SK-N-MC (cell line): ENCODE measurements at regions not wholly inside any gene's neighbourhood (a gene's known extent, or its start where the extent isn't known, plus 50 kb on each side); places are given as distances from the start of the nearest gene placed in this dataset.

Experiments
- DNase-seq: peaks from one replicate; pipeline ENCODE4 v3.0.0-alpha.2; 2011; ENCODE audit warnings: low read depth, low spot score
- H3K27ac ChIP-seq: fragments of 200-600 bp; sonication (generic); 2 replicates; pipeline ENCODE4 v1.5.1; 2016; ENCODE audit warnings: mixed run types
- H3K36me3 ChIP-seq: fragments of 200-600 bp; sonication (generic); 2 replicates; pipeline ENCODE4 v1.6.1; 2017; ENCODE audit warnings: antibody characterized with exemption, low read length, mixed read lengths; ENCODE audit not compliant: insufficient read depth
- H3K4me3 ChIP-seq: fragments of 200-600 bp; sonication (generic); 2 replicates; pipeline ENCODE4 v1.5.1; 2016
- H3K9ac ChIP-seq: fragments of 200-600 bp; sonication (generic); 2 replicates; pipeline ENCODE4 v1.8.0; 2017; ENCODE audit warnings: mixed run types, mixed read lengths; ENCODE audit not compliant: insufficient read length
- H3K9me3 ChIP-seq: fragments of 200-600 bp; sonication (generic); 2 replicates; pipeline ENCODE4 v1.6.1; 2017; ENCODE audit warnings: low read depth, mild to moderate bottlenecking, antibody characterized with exemption, low read length, moderate library complexity, mixed read lengths
- EZH2 ChIP-seq: fragments of 200-600 bp; sonication (generic); IDR thresholded peaks from one replicate; pipeline ENCODE4 v1.6.1; 2017; ENCODE audit warnings: antibody characterized with exemption
- FOXP2 ChIP-seq: optimal IDR thresholded peaks from 2 replicates; pipeline ENCODE3; 2011; ENCODE audit warnings: mild to moderate bottlenecking, moderate library complexity; ENCODE audit not compliant: insufficient read depth; ENCODE audit errors: extremely low read length, control extremely low read depth
- POLR2AphosphoS5 ChIP-seq: IDR thresholded peaks from 2 replicates; pipeline ENCODE4 v1.6.1; 2012; ENCODE audit warnings: mild to moderate bottlenecking, low read depth, low read length, borderline replicate concordance

DNA sequence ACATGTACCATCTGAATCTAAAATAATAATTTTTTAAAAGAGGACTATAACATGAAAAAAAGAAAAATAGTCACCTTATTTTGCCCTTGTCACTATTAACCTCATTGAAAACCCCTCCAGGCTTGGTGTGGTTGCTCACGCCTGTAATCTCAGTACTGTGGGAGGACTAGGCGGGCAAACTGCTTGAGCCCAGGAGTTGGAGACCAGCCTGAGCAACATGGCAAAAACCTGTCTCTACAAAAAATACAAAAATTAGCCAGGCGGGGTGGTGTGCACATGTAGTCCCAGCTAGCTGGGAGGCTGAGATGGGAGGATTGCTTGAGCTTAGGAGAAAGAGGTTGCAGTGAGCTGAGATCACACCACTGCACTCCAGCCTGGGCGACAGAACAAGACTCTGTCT lies 126.3 kb upstream of the KRAS start:
- no peak overlapping the region for H3K27ac ChIP-seq
- no peaks in the 10 kb centered on the region for H3K9me3 ChIP-seq
- TF ChIP-seq FOXP2 (no peak), EZH2 (no peak), POLR2AphosphoS5 (no peak)
- no peak overlapping the region for H3K4me3 ChIP-seq
- no peak for DNase-seq
- no peak overlapping the region for H3K9ac ChIP-seq
- H3K36me3 ChIP-seq = no peaks in the 10 kb centered on the region

DNA sequence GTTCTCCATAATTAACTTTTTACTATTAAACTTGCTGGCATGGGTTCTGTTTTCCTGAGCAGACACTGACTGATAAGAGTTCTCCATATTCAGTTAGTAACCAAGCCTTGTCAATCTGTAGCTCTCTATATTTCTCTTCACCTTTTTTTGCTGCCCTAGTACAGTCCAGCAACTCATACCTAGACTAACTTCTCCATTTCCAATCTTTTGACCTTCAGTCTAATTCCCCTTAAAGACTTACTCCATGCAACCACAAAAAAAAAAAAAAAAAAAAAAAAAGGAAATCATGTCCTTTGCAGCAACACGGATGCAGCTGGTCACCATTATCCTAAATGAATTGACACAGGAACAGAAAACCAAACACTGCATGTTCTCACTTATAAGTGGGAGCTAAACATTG lies 125.7 kb upstream of the KRAS start:
- no peaks in the 10 kb centered on the region for H3K36me3 ChIP-seq
- no peaks in the 10 kb centered on the region for H3K9me3 ChIP-seq
- H3K4me3 ChIP-seq = no peak overlapping the region
- DNase-seq = no peak
- no peak overlapping the region for H3K27ac ChIP-seq
- no peak overlapping the region for H3K9ac ChIP-seq
- TF ChIP-seq POLR2AphosphoS5 (no peak), EZH2 (no peak), FOXP2 (no peak)

DNA sequence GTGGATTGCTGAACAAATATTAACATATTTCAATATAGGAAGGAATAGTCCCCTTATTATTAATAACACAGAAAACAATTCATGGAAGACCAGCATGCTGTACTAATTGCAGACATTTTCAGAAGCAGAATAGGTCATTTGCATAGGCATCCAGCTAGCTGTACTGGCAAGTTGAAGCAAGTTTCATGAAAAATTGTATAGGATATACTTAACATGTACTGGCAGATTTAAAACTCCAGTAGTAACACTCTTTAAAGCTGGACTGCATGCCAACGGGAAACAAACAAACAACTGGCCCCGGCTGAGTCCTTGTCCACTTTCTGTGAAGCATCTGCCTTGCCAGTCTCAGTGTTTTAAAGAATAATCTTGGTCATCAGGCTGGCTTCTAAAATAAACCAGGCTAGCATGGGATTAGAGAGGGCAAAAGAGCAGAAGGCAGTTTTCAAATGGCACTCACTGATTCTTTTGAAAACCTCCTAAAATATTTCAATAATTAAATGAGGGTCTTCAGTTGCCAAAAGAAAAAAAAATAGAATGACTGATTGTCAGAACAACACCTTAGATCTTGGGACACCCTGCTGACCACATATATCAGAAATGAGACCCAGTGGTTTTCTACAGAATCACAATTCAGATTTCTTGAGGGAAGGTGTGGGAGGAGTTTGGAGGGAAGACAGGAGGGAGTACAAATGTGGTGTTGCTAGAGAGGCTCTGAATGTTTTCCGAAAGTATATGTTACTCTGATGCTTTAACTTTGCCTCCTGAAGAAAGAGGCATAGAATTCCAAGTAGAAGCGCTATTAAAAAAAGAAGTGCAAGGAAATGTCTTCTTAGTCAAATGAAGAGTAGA lies 122.5 kb upstream of the KRAS start:
- Histone ChIP-seq H3K36me3 (no peaks in the 10 kb centered on the region), H3K4me3 (no peak overlapping the region), H3K27ac (no peak overlapping the region), H3K9me3 (no peaks in the 10 kb centered on the region), H3K9ac (no peak overlapping the region)
- TF ChIP-seq EZH2 (no peak), FOXP2 (no peak), POLR2AphosphoS5 (no peak)
- no peak for DNase-seq

DNA sequence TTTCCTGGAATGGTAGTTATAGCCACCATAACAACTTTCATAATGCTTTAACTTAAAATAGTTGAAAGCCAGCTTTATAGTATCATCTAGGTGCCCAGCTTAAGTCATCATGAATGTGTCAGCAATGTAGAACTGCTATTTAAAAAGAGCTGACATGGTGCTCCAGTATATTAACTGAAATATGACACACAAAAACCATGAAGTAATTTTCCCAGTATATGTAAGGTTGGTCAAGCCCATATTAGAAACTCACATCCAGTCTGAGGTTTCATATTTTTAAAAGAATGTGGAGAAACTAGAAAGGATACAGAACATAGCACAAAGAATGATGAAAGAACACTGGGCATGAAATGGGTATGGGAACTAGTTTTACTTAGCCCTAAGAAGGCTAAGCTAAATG lies 121.3 kb upstream of the KRAS start:
- Histone ChIP-seq H3K27ac (no peak overlapping the region), H3K4me3 (no peak overlapping the region), H3K9ac (no peak overlapping the region), H3K9me3 (no peaks in the 10 kb centered on the region), H3K36me3 (no peaks in the 10 kb centered on the region)
- TF ChIP-seq FOXP2 (no peak), POLR2AphosphoS5 (no peak)
- no peak for DNase-seq

DNA sequence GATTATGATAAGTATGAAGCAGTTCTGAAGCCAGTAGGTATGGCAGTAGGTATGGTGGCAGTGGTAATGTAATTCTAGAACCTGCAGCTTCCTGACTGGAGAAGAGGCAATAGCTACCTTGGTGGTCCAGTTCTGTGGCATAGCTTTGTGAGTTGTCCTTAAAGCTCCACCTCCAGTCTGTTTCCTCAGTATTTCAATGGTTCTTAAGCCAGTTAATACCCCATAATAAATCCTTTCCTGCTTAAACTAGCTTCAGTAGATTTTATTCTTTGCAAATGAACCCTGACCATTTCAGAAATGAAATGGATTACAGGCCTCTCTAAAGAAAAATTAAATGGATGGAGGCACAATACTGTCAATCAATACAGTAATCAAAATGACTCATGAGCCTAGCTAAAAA lies 117.8 kb upstream of the KRAS start:
- no peak for TF ChIP-seq FOXP2
- TF ChIP-seq EZH2 = no peak
- no peak for TF ChIP-seq POLR2AphosphoS5
- Histone ChIP-seq H3K4me3 (no peak overlapping the region), H3K9ac (no peak overlapping the region), H3K36me3 (no peaks in the 10 kb centered on the region), H3K9me3 (no peaks in the 10 kb centered on the region), H3K27ac (no peak overlapping the region)
- DNase-seq = no peak

DNA sequence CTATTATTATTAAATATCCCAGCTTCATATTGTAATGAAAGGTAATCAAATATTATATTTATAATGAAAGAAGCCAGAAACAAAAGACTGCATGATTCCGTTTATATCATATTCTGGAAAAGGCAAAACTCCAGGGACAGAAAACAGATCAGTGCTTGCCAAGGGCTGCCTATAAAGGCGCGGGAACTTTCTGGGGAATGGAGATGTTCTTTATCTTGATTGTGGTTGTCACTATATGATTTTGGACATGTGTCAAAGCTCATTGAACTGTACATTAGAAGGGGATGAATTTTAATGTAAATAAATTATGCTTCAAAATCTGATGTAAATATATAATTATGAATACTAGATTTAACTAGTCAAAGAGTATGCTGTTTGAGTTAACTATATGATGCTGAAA lies 115.4 kb upstream of the KRAS start:
- no peak for TF ChIP-seq FOXP2
- no peak for TF ChIP-seq POLR2AphosphoS5
- no peak for TF ChIP-seq EZH2
- Histone ChIP-seq H3K27ac (peak overlapping the region; percentile 83; the same call in 1 of the 2 replicates), H3K36me3 (no peaks in the 10 kb centered on the region), H3K9me3 (no peaks in the 10 kb centered on the region), H3K4me3 (no peak overlapping the region), H3K9ac (peak overlapping the region; percentile 58)
- DNase-seq = no peak

DNA sequence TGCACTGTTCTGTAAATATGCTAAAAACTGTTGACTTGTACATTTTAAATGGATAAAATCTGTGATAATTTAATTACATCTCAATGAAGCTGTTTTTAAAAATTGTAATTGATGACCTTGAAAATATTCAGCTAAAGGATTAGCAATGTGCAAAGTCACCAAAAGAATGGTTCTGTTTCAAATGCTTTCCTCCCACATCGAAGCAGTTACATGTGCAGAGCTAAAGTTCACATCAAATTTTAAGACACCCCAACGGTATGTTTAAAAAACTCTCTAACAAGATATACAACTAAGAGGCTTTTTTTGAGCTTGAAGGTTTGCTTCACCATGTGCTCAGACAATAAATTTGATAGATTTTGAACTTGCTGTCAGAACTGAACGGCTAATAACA lies 114.6 kb upstream of the KRAS start:
- Histone ChIP-seq H3K9ac (peak overlapping the region; percentile 58), H3K36me3 (no peaks in the 10 kb centered on the region), H3K4me3 (peak overlapping the region; percentile 63), H3K9me3 (no peaks in the 10 kb centered on the region), H3K27ac (peak overlapping the region; percentile 83)
- DNase-seq = no peak
- TF ChIP-seq FOXP2 = no peak
- no peak for TF ChIP-seq EZH2
- no peak; the same call in 1 of the 2 replicates for TF ChIP-seq POLR2AphosphoS5

DNA sequence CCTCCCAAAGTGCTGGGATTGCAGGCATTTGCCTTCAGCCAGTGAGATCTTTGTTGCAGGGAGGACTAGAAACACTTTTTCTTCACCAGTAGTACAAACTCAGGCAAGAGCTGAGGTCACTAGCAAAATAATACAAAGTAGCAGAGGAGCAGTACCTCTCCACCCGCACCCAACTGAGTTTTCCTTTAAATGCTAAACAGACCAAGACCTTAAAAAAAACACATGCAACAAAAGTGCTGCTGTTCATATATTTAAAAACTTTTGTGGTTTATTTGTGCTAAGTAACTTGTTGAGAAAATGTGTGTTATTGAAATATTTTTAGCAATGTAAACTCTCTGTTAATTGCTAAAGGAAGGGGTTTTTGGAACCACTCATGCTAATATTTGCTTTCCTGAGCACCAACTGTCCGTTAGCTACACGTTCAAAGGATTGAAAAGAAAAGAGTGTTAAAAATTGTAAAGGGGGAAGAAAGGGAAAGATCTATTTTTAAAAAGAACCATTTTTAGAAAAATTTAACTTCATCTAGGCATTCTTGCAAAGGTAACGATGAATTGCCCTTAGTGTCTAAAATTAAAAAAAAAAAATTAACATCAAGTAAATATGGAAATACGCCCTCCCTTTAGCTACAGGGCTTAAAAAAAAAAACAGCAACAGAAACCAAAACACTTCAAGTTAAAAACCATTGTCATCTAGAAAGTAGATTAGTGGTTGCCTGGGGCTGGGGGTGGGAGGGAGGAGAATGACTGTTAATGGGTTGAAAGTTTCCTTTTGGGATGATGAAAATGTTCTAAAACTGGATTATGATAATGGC lies 114.0 kb upstream of the KRAS start:
- DNase-seq = no peak
- Histone ChIP-seq H3K27ac (peak overlapping the region; percentile 83), H3K4me3 (peak overlapping the region; percentile 63), H3K9me3 (no peaks in the 10 kb centered on the region), H3K36me3 (no peaks in the 10 kb centered on the region), H3K9ac (peak overlapping the region; percentile 58)
- peak; percentile 30; the same call in 1 of the 2 replicates for TF ChIP-seq POLR2AphosphoS5
- no peak for TF ChIP-seq FOXP2

DNA sequence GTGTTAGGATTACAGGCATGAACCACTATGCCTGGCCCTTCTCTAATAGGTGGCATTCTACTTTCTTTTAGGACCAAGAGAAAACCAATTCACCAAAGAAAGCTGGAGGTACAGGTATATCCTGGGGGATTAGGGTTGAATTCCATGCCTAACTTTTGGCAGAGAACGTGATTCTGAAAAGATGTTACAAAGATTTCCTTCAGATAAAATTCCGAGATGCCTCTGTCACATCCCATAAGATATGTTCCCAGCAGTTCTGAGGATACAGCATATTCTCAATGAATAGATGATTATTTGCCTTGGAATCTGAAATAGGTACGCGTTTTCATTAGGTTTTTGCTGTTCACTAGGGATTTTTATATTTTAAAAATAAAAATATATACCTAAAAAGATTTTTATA lies 111.9 kb upstream of the KRAS start:
- H3K36me3 ChIP-seq = no peaks in the 10 kb centered on the region
- H3K9me3 ChIP-seq = no peaks in the 10 kb centered on the region
- TF ChIP-seq POLR2AphosphoS5 = no peak
- no peak for TF ChIP-seq EZH2
- no peak for TF ChIP-seq FOXP2
- no peak overlapping the region for H3K27ac ChIP-seq
- no peak for DNase-seq
- H3K9ac ChIP-seq = no peak overlapping the region
- no peak overlapping the region for H3K4me3 ChIP-seq
